Endothelial cell of umbilical vein (primary cell): ENCODE measurements at regions not wholly inside any gene's neighbourhood (a gene's known extent, or its start where the extent isn't known, plus 50 kb on each side); places are given as distances from the start of the nearest gene placed in this dataset.

Experiments
- BruUV-seq: library from RNA; stranded (reverse); fragments of 400-500 nt; replicated peaks from 2 replicates; lab custom pipeline; 2021; lab: Mats Ljungman, UMichigan
- CTCF ChIA-PET: fragments of 300-600, 350-600 bp; sonication (Branson Sonifier 250); formaldehyde crosslinking; loops from one replicate; lab custom pipeline; 2021; ENCODE audit warnings: antibody characterized with exemption, inconsistent platforms; lab: Charles Lee
- POLR2A ChIA-PET: fragments of 300-600, 350-600 bp; sonication (Branson Sonifier 250); formaldehyde crosslinking; loops from one replicate; lab custom pipeline; 2021; ENCODE audit warnings: antibody characterized with exemption, inconsistent platforms; lab: Charles Lee
- DNase-seq: peaks from one replicate; pipeline ENCODE4 v3.0.0-alpha.2; 2011; ENCODE audit warnings: low read depth, low spot score
- FAIRE-seq: peaks from 2 replicates; lab custom pipeline; 2011; peaks lifted over from hg19 to GRCh38; lab: Jason Lieb, UNC
- H2AFZ ChIP-seq: 2 replicates; pipeline ENCODE4 v1.6.0; 2012; ENCODE audit warnings: low read depth, low read length, control low read depth, inconsistent platforms
- H3K27ac ChIP-seq: 2 replicates; pipeline ENCODE4 v1.5.1; 2011; ENCODE audit warnings: low read depth, mild to moderate bottlenecking, control low read depth, low read length, moderate library complexity; ENCODE audit not compliant: insufficient read depth
- H3K27me3 ChIP-seq, 2 experiments: 2 replicates each; pipeline versions ENCODE4 v1.6.0 to v1.6.1; 2011; ENCODE audit warnings: low read length in 2 of 2, mixed read lengths in 1 of 2; ENCODE audit not compliant: control insufficient read depth in 2 of 2, insufficient read depth in 2 of 2
- H3K36me3 ChIP-seq, 2 experiments: 2 replicates in 1 of 2; 3 replicates in 1 of 2; pipeline ENCODE4 v1.5.1; 2011; ENCODE audit warnings: low read length in 2 of 2, mild to moderate bottlenecking in 1 of 2, moderate library complexity in 1 of 2; ENCODE audit not compliant: control insufficient read depth in 2 of 2, insufficient read depth in 2 of 2; ENCODE audit errors: extremely low read depth in 1 of 2
- H3K4me1 ChIP-seq: 3 replicates; pipeline ENCODE4 v1.5.1; 2011; ENCODE audit warnings: mild to moderate bottlenecking, low read length; ENCODE audit not compliant: control insufficient read depth, insufficient read depth; ENCODE audit errors: extremely low read depth
- H3K4me2 ChIP-seq: 2 replicates; pipeline ENCODE4 v1.6.1; 2011; ENCODE audit warnings: low read length, control low read depth, mixed read lengths; ENCODE audit not compliant: insufficient read depth
- H3K4me3 ChIP-seq, 3 experiments: fragments of 200-600 bp in 1 of 3; sonication (generic), shearing (Covaris generic) in 1 of 3; replicated peaks in 1 of 3; 2 replicates each; pipeline ENCODE4 v1.5.1; 2011 to 2016; ENCODE audit warnings: control low read depth in 3 of 3, low read length in 3 of 3, mild to moderate bottlenecking in 2 of 3, inconsistent platforms in 1 of 3, low read depth in 1 of 3, moderate library complexity in 1 of 3; ENCODE audit not compliant: insufficient read depth in 1 of 3
- H3K79me2 ChIP-seq: 2 replicates; pipeline ENCODE4 v1.6.0; 2012; ENCODE audit warnings: low read length, inconsistent platforms; ENCODE audit not compliant: control insufficient read depth, insufficient read depth
- H3K9ac ChIP-seq: replicated peaks from 2 replicates; pipeline ENCODE3; 2011; ENCODE audit warnings: low read length, control low read depth; ENCODE audit not compliant: insufficient read depth; ENCODE audit errors: extremely low read depth
- H3K9me1 ChIP-seq: replicated peaks from 3 replicates; pipeline ENCODE4 v1.6.0; 2011; ENCODE audit warnings: mild to moderate bottlenecking, low read length; ENCODE audit not compliant: control insufficient read depth, insufficient read depth; ENCODE audit errors: extremely low read depth
- H3K9me3 ChIP-seq: replicated peaks from 2 replicates; pipeline ENCODE4 v1.5.1; 2012; ENCODE audit warnings: low read length, inconsistent platforms; ENCODE audit not compliant: control insufficient read depth, insufficient read depth
- H4K20me1 ChIP-seq: replicated peaks from 2 replicates; pipeline ENCODE3; 2011; ENCODE audit warnings: mild to moderate bottlenecking, low read length; ENCODE audit not compliant: control insufficient read depth, insufficient read depth; ENCODE audit errors: extremely low read depth
- CTCF ChIP-seq, 2 donors: IDR thresholded peaks; 1 replicate in 1 of 2; 2 replicates in 1 of 2; pipeline ENCODE4 v1.5.1; 2011; ENCODE audit warnings: low read length in 2 of 2, mild to moderate bottlenecking in 2 of 2, moderate library complexity in 2 of 2, control low read depth in 1 of 2, inconsistent platforms in 1 of 2, low read depth in 1 of 2; ENCODE audit not compliant: insufficient read depth in 1 of 2; ENCODE audit errors: extremely low read depth in 1 of 2
- EZH2 ChIP-seq: IDR thresholded peaks from 2 replicates; pipeline ENCODE4 v1.6.1; 2012; ENCODE audit warnings: borderline replicate concordance, low read depth, mild to moderate bottlenecking, moderate library complexity, low read length, inconsistent platforms; ENCODE audit not compliant: severe bottlenecking
- FOS ChIP-seq: IDR thresholded peaks from 2 replicates; pipeline ENCODE4 v1.6.1; 2011; ENCODE audit warnings: mild to moderate bottlenecking, low read length, moderate library complexity, borderline replicate concordance; ENCODE audit not compliant: insufficient read depth
- GATA2 ChIP-seq: IDR thresholded peaks from 2 replicates; pipeline ENCODE4 v1.7.0; 2011; ENCODE audit warnings: low read depth, mild to moderate bottlenecking, moderate library complexity, mixed read lengths, low read length; ENCODE audit not compliant: insufficient read length, insufficient read depth
- JUN ChIP-seq: IDR thresholded peaks from 2 replicates; pipeline ENCODE4 v1.6.1; 2011; ENCODE audit warnings: borderline replicate concordance, low read depth; ENCODE audit not compliant: insufficient read length, insufficient read depth
- MAX ChIP-seq: IDR thresholded peaks from 2 replicates; pipeline ENCODE4 v1.6.1; 2011; ENCODE audit not compliant: insufficient read depth, insufficient read length
- MYC ChIP-seq: IDR thresholded peaks from one replicate; pipeline ENCODE4 v1.6.1; 2011; ENCODE audit warnings: mild to moderate bottlenecking, low read depth, low read length
- POLR2A ChIP-seq: IDR thresholded peaks from 2 replicates; pipeline ENCODE4 v1.6.1; 2012; ENCODE audit warnings: low read depth, mild to moderate bottlenecking, control low read depth, low read length
- POLR2AphosphoS5 ChIP-seq: IDR thresholded peaks from 2 replicates; pipeline ENCODE4 v1.6.1; 2012; ENCODE audit warnings: low read depth, mild to moderate bottlenecking, control low read depth, low read length, moderate library complexity; ENCODE audit not compliant: insufficient read depth
- dilution Hi-C: fragments of 300-500 bp; cut with MboI; formaldehyde crosslinking; loops from one replicate; pipeline ENCODE4 v1.15.0; 2019; ENCODE audit warnings: low sequenced_read_pairs; ENCODE audit not compliant: extremely low pct_ligation_motif_present
- intact Hi-C: fragments of 100-400 bp; cut with micrococcal nuclease; formaldehyde crosslinking; loops from one replicate; pipeline ENCODE4 v1.10.0; 2022

- H3K27ac ChIP-seq, result no peak overlapping the region
- no peak overlapping the region for H3K9ac ChIP-seq
- H3K79me2 ChIP-seq, result no peaks in the 10 kb centered on the region
- no peaks in the 10 kb centered on the region for H3K36me3 ChIP-seq
- CTCF ChIA-PET, result no interaction called here
- FAIRE-seq (no peak), DNase-seq (no peak)
- H3K4me3 ChIP-seq, result no peak overlapping the region
- H3K27me3 ChIP-seq, result no peaks in the 10 kb centered on the region
- POLR2A ChIA-PET, result no interaction called here
- BruUV-seq, result no TSS peak
- no peaks in the 10 kb centered on the region for H3K4me1 ChIP-seq
- H4K20me1 ChIP-seq, result no peaks in the 10 kb centered on the region
- intact Hi-C loops (no loop called here), dilution Hi-C loops (no loop called here)
- TF ChIP-seq EZH2, result no peak
- no peak for TF ChIP-seq FOS
- TF ChIP-seq MAX, result no peak
- TF ChIP-seq CTCF (IDR thresholded peaks at IDR 0.05; ENCODE audit: extremely low read depth in 1 of 2, insufficient read depth in 1 of 2, low read depth in 1 of 2, low read length in 2 of 2), result no peak
- TF ChIP-seq GATA2, result no peak
- TF ChIP-seq POLR2AphosphoS5, result no peak
- TF ChIP-seq MYC, result no peak
- TF ChIP-seq POLR2A, result no peak
- no peak for TF ChIP-seq JUN
- H3K9me3 ChIP-seq, result no peaks in the 10 kb centered on the region
- H3K4me2 ChIP-seq, result no peak overlapping the region
- H3K9me1 ChIP-seq, result no peaks in the 10 kb centered on the region
- H2AFZ ChIP-seq, result no peak overlapping the region
Measured at GRCh38 chr15:46670258-46670657, 1035.4 kb downstream of the SQOR start.
